Stomach (tissue), 8 donors: ENCODE measurements at regions not wholly inside any gene's neighbourhood (a gene's known extent, or its start where the extent isn't known, plus 50 kb on each side); places are given as distances from the start of the nearest gene placed in this dataset.

Source experiments
- DNase-seq, 2 donors: peaks; one replicate each; pipeline versions ENCODE4 v3.0.0 to v3.0.0-alpha.2; 2013 to 2019
- H3K27ac ChIP-seq, 5 donors: fragments of 200-600 bp in 4 of 5; sonication (generic) in 4 of 5; one replicate each; pipeline ENCODE4 v1.5.1; 2013 to 2019; ENCODE audit warnings: mild to moderate bottlenecking in 1 of 5, moderate library complexity in 1 of 5
- H3K27me3 ChIP-seq, 3 donors: fragments of 200-600 bp; sonication (generic); one replicate each; pipeline ENCODE4 v1.5.1; 2017 to 2019; ENCODE audit warnings: mixed run types in 1 of 3
- H3K36me3 ChIP-seq, 4 donors: fragments of 200-600 bp; sonication (generic); 1 replicate in 3 of 4; 2 replicates in 1 of 4; pipeline ENCODE4 v1.5.1; 2016 to 2019
- H3K4me1 ChIP-seq, 4 donors: fragments of 200-600 bp; sonication (generic); one replicate each; pipeline ENCODE4 v1.5.1; 2016 to 2019
- H3K4me3 ChIP-seq, 4 donors: fragments of 200-600 bp; sonication (generic) in 3 of 4; one replicate each; pipeline ENCODE4 v1.5.1; 2016 to 2019; ENCODE audit warnings: mild to moderate bottlenecking in 1 of 4
- H3K9me3 ChIP-seq, 4 donors: fragments of 200-600 bp; sonication (generic); one replicate each; pipeline ENCODE4 v1.5.1; 2016 to 2019
- CTCF ChIP-seq, 7 experiments: fragments of 450-650 bp in 4 of 7; fragments of 200-600 bp in 3 of 7; sonication (generic) in 3 of 7; IDR thresholded peaks; one replicate each; pipeline ENCODE4 v1.5.1; 2016 to 2019; ENCODE audit warnings: antibody characterized with exemption in 7 of 7, control low read depth in 2 of 7, mild to moderate bottlenecking in 1 of 7
- EP300 ChIP-seq: sonication (generic); formaldehyde crosslinking; IDR thresholded peaks from one replicate; pipeline ENCODE4 v1.6.1; 2017; ENCODE audit warnings: antibody characterized with exemption
- POLR2A ChIP-seq, 4 donors: fragments of 450-650 bp; IDR thresholded peaks; one replicate each; pipeline ENCODE4 v1.6.1; 2016; ENCODE audit warnings: antibody characterized with exemption in 4 of 4, control low read depth in 2 of 4, mild to moderate bottlenecking in 1 of 4, moderate library complexity in 1 of 4
- POLR2AphosphoS5 ChIP-seq, 3 donors: sonication (generic); formaldehyde crosslinking; IDR thresholded peaks; one replicate each; pipeline ENCODE4 v1.6.1; 2016; ENCODE audit warnings: antibody characterized with exemption in 3 of 3
- WGBS, 5 donors: extraction: QIAGEN DNeasy Blood & Tissue Kit in 3 of 5; methylation state at CpG; one replicate each; pipeline versions ENCODE4 v1.1.5 to v1.1.7; 2013 to 2018; 5-methylcytosine and 5-hydroxymethylcytosine counted together
- intact Hi-C: fragments of 100-400 bp; cut with DNase I; formaldehyde crosslinking; loops from one replicate; pipeline ENCODE4 v1.15.1; 2023; ENCODE audit warnings: low total_unique reads
- donor health status: healthy with polysubstance abuse.
- donor health status: Bipolar disorder and iron deficiency.
- donor health status: healthy.

- Histone ChIP-seq H3K36me3 (no peaks in the 10 kb centered on the region), H3K27ac (no peak overlapping the region), H3K9me3 (peaks cover 0 to 36% (median 22%) of the 10 kb centered on the region in 4 donors), H3K4me3 (no peak overlapping the region), H3K4me1 (no peaks in the 10 kb centered on the region), H3K27me3 (no peaks in the 10 kb centered on the region)
- intact Hi-C loops = no loop called here
- TF ChIP-seq POLR2AphosphoS5 (IDR thresholded peaks at IDR 0.05) (no peak), CTCF (IDR thresholded peaks at IDR 0.05) (no peak), POLR2A (IDR thresholded peaks at IDR 0.05) (no peak), EP300 (no peak)
- no peak for DNase-seq
- 59 to 69% (median 65%) methylated on average over 2 of the region's 2 CpGs for WGBS, 5 donors
Measured at GRCh38 chr16:47834485-47835024, 321.2 kb downstream of the ABCC12 start.

- H3K9me3 ChIP-seq = peaks cover 0 to 36% (median 22%) of the 10 kb centered on the region in 4 donors
- H3K27ac ChIP-seq = no peak overlapping the region
- H3K36me3 ChIP-seq = no peaks in the 10 kb centered on the region
- TF ChIP-seq EP300 (no peak), POLR2A (IDR thresholded peaks at IDR 0.05) (no peak), CTCF (IDR thresholded peaks at IDR 0.05) (no peak), POLR2AphosphoS5 (IDR thresholded peaks at IDR 0.05) (no peak)
- no peak overlapping the region for H3K4me3 ChIP-seq
- no peaks in the 10 kb centered on the region for H3K4me1 ChIP-seq
- H3K27me3 ChIP-seq = no peaks in the 10 kb centered on the region
- intact Hi-C loops = no loop called here
- no peak for DNase-seq
- WGBS, 5 donors = 73 to 93% (median 82%) methylated on average over 1 of the region's 1 CpG
Measured at GRCh38 chr16:47833771-47834170, 322.0 kb downstream of the ABCC12 start.

- 82 to 88% (median 86%) methylated on average over 2 of the region's 2 CpGs for WGBS, 5 donors
- no peaks in the 10 kb centered on the region for H3K27me3 ChIP-seq
Measured at GRCh38 chr16:47829850-47830600, 325.8 kb downstream of the ABCC12 start.

GRCh38 chr16:47826070-47826469, 329.7 kb downstream of the ABCC12 start:
- H3K27me3 ChIP-seq = no peaks in the 10 kb centered on the region
- intact Hi-C loops = no loop called here
- peaks cover 0 to 19% (median 6%) of the 10 kb centered on the region in 4 donors for H3K9me3 ChIP-seq
- no peaks in the 10 kb centered on the region for H3K36me3 ChIP-seq
- no peak overlapping the region for H3K27ac ChIP-seq
- no peaks in the 10 kb centered on the region for H3K4me1 ChIP-seq
- H3K4me3 ChIP-seq = no peak overlapping the region
- TF ChIP-seq CTCF (IDR thresholded peaks at IDR 0.05) = no peak
- no peak for TF ChIP-seq POLR2A (IDR thresholded peaks at IDR 0.05)
- no peak for TF ChIP-seq POLR2AphosphoS5 (IDR thresholded peaks at IDR 0.05)
- no peak for TF ChIP-seq EP300
- DNase-seq = no peak
- WGBS, 5 donors = 64 to 80% (median 73%) methylated on average over 4 of the region's 4 CpGs

More at GRCh38 chr16:47829850-47830600, 325.8 kb downstream of the ABCC12 start:
- Histone ChIP-seq H3K27ac (no peak overlapping the region), H3K4me3 (no peak overlapping the region), H3K36me3 (no peaks in the 10 kb centered on the region), H3K9me3 (peaks cover 0 to 35% (median 19%) of the 10 kb centered on the region in 4 donors), H3K4me1 (no peaks in the 10 kb centered on the region)
- DNase-seq = peak in 1 of 2 donors; percentile 17
- intact Hi-C loops = no loop called here
- TF ChIP-seq EP300 = no peak
- no peak for TF ChIP-seq POLR2A (IDR thresholded peaks at IDR 0.05)
- no peak for TF ChIP-seq POLR2AphosphoS5 (IDR thresholded peaks at IDR 0.05)
- no peak for TF ChIP-seq CTCF (IDR thresholded peaks at IDR 0.05)
